NT2/D1 (cell line): ENCODE measurements at regions not wholly inside any gene's neighbourhood (a gene's known extent, or its start where the extent isn't known, plus 50 kb on each side); places are given as distances from the start of the nearest gene placed in this dataset.

Source experiments
- DNase-seq: peaks from one replicate; pipeline ENCODE4 v3.0.0-alpha.2; 2011; ENCODE audit warnings: low read depth, low spot score
- H3K27me3 ChIP-seq: 2 replicates; pipeline ENCODE4 v1.6.0; 2011; ENCODE audit warnings: mild to moderate bottlenecking; ENCODE audit not compliant: insufficient read length, insufficient read depth
- H3K36me3 ChIP-seq: 2 replicates; pipeline ENCODE4 v1.6.1; 2011; ENCODE audit warnings: mild to moderate bottlenecking, low read length, mixed read lengths; ENCODE audit not compliant: insufficient read depth, insufficient read length
- H3K4me1 ChIP-seq: 2 replicates; pipeline ENCODE4 v1.5.1; 2011; ENCODE audit not compliant: insufficient read depth, insufficient read length
- H3K4me3 ChIP-seq: 2 replicates; pipeline ENCODE4 v1.5.1; 2011; ENCODE audit warnings: low read depth; ENCODE audit not compliant: insufficient read length
- H3K9ac ChIP-seq: 2 replicates; pipeline ENCODE4 v1.6.0; 2011; ENCODE audit warnings: low read depth; ENCODE audit not compliant: insufficient read length
- H3K9me3 ChIP-seq: 2 replicates; pipeline ENCODE4 v1.5.1; 2011; ENCODE audit warnings: mild to moderate bottlenecking, low read length; ENCODE audit not compliant: insufficient read depth
- SUZ12 ChIP-seq: IDR thresholded peaks from 2 replicates; pipeline ENCODE4 v1.6.1; 2011; ENCODE audit not compliant: insufficient read length, insufficient read depth; ENCODE audit errors: extremely low read depth
- YY1 ChIP-seq: IDR thresholded peaks from 2 replicates; pipeline ENCODE4 v1.6.1; 2011; ENCODE audit not compliant: insufficient read length, insufficient read depth
- ZNF274 ChIP-seq: IDR thresholded peaks from 2 replicates; pipeline ENCODE4 v1.6.1; 2011; ENCODE audit warnings: mild to moderate bottlenecking, low read depth, low read length

GRCh38 chr11:116243991-116244390 lies 528.8 kb downstream of the BUD13 start:
- TF ChIP-seq SUZ12 (no peak), YY1 (no peak), ZNF274 (no peak)
- H3K4me3 ChIP-seq = no peak overlapping the region
- H3K9ac ChIP-seq = no peak overlapping the region
- peaks cover 2% of the 10 kb centered on the region for H3K4me1 ChIP-seq
- DNase-seq = no peak
- no peaks in the 10 kb centered on the region for H3K9me3 ChIP-seq
- no peaks in the 10 kb centered on the region for H3K27me3 ChIP-seq
- no peaks in the 10 kb centered on the region for H3K36me3 ChIP-seq

GRCh38 chr11:116242006-116242405 lies 530.8 kb downstream of the BUD13 start:
- H3K4me3 ChIP-seq = no peak overlapping the region
- peaks cover 2% of the 10 kb centered on the region for H3K4me1 ChIP-seq
- no peaks in the 10 kb centered on the region for H3K27me3 ChIP-seq
- no peak for TF ChIP-seq ZNF274
- TF ChIP-seq YY1 = no peak
- no peak for DNase-seq
- H3K9ac ChIP-seq = no peak overlapping the region
- no peaks in the 10 kb centered on the region for H3K36me3 ChIP-seq
- H3K9me3 ChIP-seq = no peaks in the 10 kb centered on the region

GRCh38 chr11:116240710-116241109 lies 532.1 kb downstream of the BUD13 start:
- peaks cover 2% of the 10 kb centered on the region for H3K4me1 ChIP-seq
- H3K9ac ChIP-seq = no peak overlapping the region
- H3K27me3 ChIP-seq = no peaks in the 10 kb centered on the region
- no peak for DNase-seq
- H3K9me3 ChIP-seq = no peaks in the 10 kb centered on the region
- H3K36me3 ChIP-seq = no peaks in the 10 kb centered on the region
- TF ChIP-seq YY1 = no peak
- no peak for TF ChIP-seq ZNF274
- no peak for TF ChIP-seq SUZ12
- no peak overlapping the region for H3K4me3 ChIP-seq

GRCh38 chr11:116239247-116239646 lies 533.5 kb downstream of the BUD13 start:
- Histone ChIP-seq H3K9ac (no peak overlapping the region), H3K9me3 (no peaks in the 10 kb centered on the region), H3K36me3 (no peaks in the 10 kb centered on the region), H3K4me3 (no peak overlapping the region), H3K27me3 (peaks cover 3% of the 10 kb centered on the region), H3K4me1 (no peaks in the 10 kb centered on the region)
- no peak for DNase-seq
- TF ChIP-seq SUZ12 = no peak
- no peak for TF ChIP-seq YY1
- TF ChIP-seq ZNF274 = no peak

GRCh38 chr11:116234989-116235568 lies 537.7 kb downstream of the BUD13 start:
- Histone ChIP-seq H3K9ac (no peak overlapping the region), H3K36me3 (no peaks in the 10 kb centered on the region), H3K27me3 (peaks cover 3% of the 10 kb centered on the region), H3K4me1 (no peaks in the 10 kb centered on the region), H3K4me3 (no peak overlapping the region), H3K9me3 (no peaks in the 10 kb centered on the region)
- TF ChIP-seq SUZ12 (no peak), YY1 (no peak), ZNF274 (no peak)
- DNase-seq = no peak

GRCh38 chr11:116233561-116233960 lies 539.2 kb downstream of the BUD13 start:
- H3K36me3 ChIP-seq = no peaks in the 10 kb centered on the region
- TF ChIP-seq YY1 (no peak), SUZ12 (no peak), ZNF274 (no peak)

GRCh38 chr11:116232364-116232828 lies 540.4 kb downstream of the BUD13 start:
- no peak for DNase-seq

More at GRCh38 chr11:116233561-116233960, 539.2 kb downstream of the BUD13 start:
- H3K27me3 ChIP-seq = peaks cover 3% of the 10 kb centered on the region
- H3K9me3 ChIP-seq = no peaks in the 10 kb centered on the region
- no peaks in the 10 kb centered on the region for H3K4me1 ChIP-seq
- DNase-seq = no peak
- H3K9ac ChIP-seq = no peak overlapping the region
- H3K4me3 ChIP-seq = no peak overlapping the region

More at GRCh38 chr11:116232364-116232828, 540.4 kb downstream of the BUD13 start:
- H3K4me3 ChIP-seq = no peak overlapping the region
- peaks cover 3% of the 10 kb centered on the region for H3K27me3 ChIP-seq
- no peaks in the 10 kb centered on the region for H3K9me3 ChIP-seq
- H3K9ac ChIP-seq = no peak overlapping the region
- H3K36me3 ChIP-seq = no peaks in the 10 kb centered on the region
- TF ChIP-seq ZNF274 (no peak), SUZ12 (no peak), YY1 (no peak)
- H3K4me1 ChIP-seq = no peaks in the 10 kb centered on the region
